BLaER1 treated with 17β-estradiol and CSF1 and Interleukin-3, amounts not matched to agents 10 nM and 100 nM (cell line): ENCODE measurements at regions not wholly inside any gene's neighbourhood (a gene's known extent, or its start where the extent isn't known, plus 50 kb on each side); places are given as distances from the start of the nearest gene placed in this dataset.
"Not testable (repeated sequence)": the region's sequence is repeated elsewhere in the genome, so short reads cannot be mapped to it uniquely, and the experiment has no call there.

Experiments used
- H3K27ac ChIP-seq, 11 experiments: shearing (Covaris generic); formaldehyde crosslinking; 2 replicates each; pipeline ENCODE4 v1.8.1; 2022
- H3K27me3 ChIP-seq, 11 experiments: shearing (Covaris generic); formaldehyde crosslinking; 2 replicates each; pipeline ENCODE4 v1.8.1; 2022
- H3K36me3 ChIP-seq, 11 experiments: shearing (Covaris generic); formaldehyde crosslinking; 2 replicates each; pipeline ENCODE4 v1.8.1; 2022
- H3K4me1 ChIP-seq, 10 experiments: shearing (Covaris generic); formaldehyde crosslinking; 2 replicates each; pipeline ENCODE4 v1.8.1; 2022
- H3K4me2 ChIP-seq, 11 experiments: shearing (Covaris generic); formaldehyde crosslinking; 2 replicates each; pipeline ENCODE4 v1.8.1; 2022
- H3K4me3 ChIP-seq, 10 experiments: shearing (Covaris generic); formaldehyde crosslinking; 2 replicates each; pipeline ENCODE4 v1.8.1; 2022
- H3K9ac ChIP-seq, 11 experiments: shearing (Covaris generic); formaldehyde crosslinking; 2 replicates each; pipeline ENCODE4 v1.8.1; 2022
- H3K9me3 ChIP-seq, 11 experiments: shearing (Covaris generic); formaldehyde crosslinking; replicated peaks in 1 of 11; 2 replicates each; pipeline ENCODE4 v1.8.1; 2022
- H4K20me1 ChIP-seq, 11 experiments: shearing (Covaris generic); formaldehyde crosslinking; 2 replicates each; pipeline ENCODE4 v1.8.1; 2022
- Cebpa-rat ChIP-seq, 11 experiments: shearing (Covaris generic); IDR thresholded peaks; 2 replicates each; pipeline ENCODE4 v1.8.1; 2022

- Histone ChIP-seq H3K27me3 (no peaks in the 10 kb centered on the region), H3K36me3 (no peaks in the 10 kb centered on the region), H3K4me2 (no peak overlapping the region), H3K4me3 (no peak overlapping the region), H3K9me3 (peaks cover 11 to 38% (median 20%) of the 10 kb centered on the region in 11 experiments; a peak in 21 of 22 replicates), H4K20me1 (no peaks in the 10 kb centered on the region), H3K9ac (no peak overlapping the region), H3K4me1 (peaks cover 6 to 13% (median 10%) of the 10 kb centered on the region in 10 experiments; a peak in 18 of 20 replicates), H3K27ac (no peak overlapping the region)
- TF ChIP-seq Cebpa-rat (IDR thresholded peaks at IDR 0.05) = no peak
Measured at GRCh38 chr2:104965900-104966299, 72.0 kb upstream of the MRPS9 start.

DNA sequence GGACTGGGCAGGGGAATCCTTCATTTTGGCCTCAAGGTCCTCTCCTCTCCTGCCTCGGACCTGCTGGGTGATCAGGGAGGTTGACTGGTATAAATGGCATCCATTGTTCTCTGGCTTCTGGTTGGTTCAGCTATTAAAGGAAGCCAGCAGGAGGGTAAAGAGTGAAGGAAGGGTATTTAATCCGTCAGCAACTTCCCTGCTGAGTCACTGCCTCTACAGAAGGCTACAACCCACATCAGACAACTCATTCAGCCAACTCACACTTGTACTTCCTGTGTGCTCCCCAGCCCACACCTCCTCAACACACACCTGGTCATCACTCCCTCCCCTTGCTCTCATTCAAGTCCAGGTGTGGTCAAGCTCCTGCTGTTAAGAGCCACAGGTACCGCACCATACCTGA, 68.3 kb upstream of the MRPS9 start:
- H3K4me2 ChIP-seq = peak overlapping the region; percentile 3 to 50 (median 37); a peak in 20 of 22 replicates

DNA sequence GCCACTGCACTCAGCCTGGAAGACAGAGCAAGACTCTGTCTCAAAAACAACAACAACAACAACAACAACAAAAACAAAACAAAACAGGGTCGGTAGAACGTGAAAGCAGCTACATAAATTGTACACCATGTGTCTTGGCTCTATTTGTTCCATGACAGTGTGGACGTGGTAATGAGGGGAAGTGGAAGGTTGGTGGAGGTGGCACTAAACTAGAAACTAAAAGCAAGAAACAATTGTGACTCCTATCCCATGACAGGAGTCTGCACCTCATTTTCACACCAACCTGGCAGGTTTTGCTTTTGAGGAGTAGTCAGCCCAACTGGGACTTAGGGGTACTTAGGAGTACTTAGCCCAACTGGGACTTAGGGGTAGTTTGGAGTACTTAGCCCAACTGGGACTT, 62.5 kb upstream of the MRPS9 start:
- H3K9me3 ChIP-seq = no peaks in the 10 kb centered on the region
- H4K20me1 ChIP-seq = 0 out of 22 replicates have a peak, but pooled peaks cover 0 to 4% (median 0%) of the 10 kb centered on the region in 11 experiments
- TF ChIP-seq Cebpa-rat (IDR thresholded peaks at IDR 0.05) = no peak
- H3K36me3 ChIP-seq = no peaks in the 10 kb centered on the region
- H3K27ac ChIP-seq = peak overlapping the region in 2 of 11 experiments; percentile 63 to 67; a peak in 4 of 22 replicates
- H3K9ac ChIP-seq = no peak overlapping the region
- no peaks in the 10 kb centered on the region for H3K27me3 ChIP-seq
- H3K4me1 ChIP-seq = peaks cover 19 to 31% (median 28%) of the 10 kb centered on the region in 10 experiments
- H3K4me3 ChIP-seq = no peak overlapping the region
- H3K4me2 ChIP-seq = peak overlapping the region in 7 of 11 experiments; percentile 11 to 82 (median 69); a peak in 9 of 22 replicates

More for the DNA sequence above, 68.3 kb upstream of the MRPS9 start:
- H3K4me1 ChIP-seq = peaks cover 6 to 13% (median 10%) of the 10 kb centered on the region in 10 experiments; a peak in 18 of 20 replicates
- no peaks in the 10 kb centered on the region for H3K36me3 ChIP-seq
- H4K20me1 ChIP-seq = no peaks in the 10 kb centered on the region
- no peak overlapping the region for H3K9ac ChIP-seq
- TF ChIP-seq Cebpa-rat (IDR thresholded peaks at IDR 0.05) = no peak
- H3K27ac ChIP-seq = peak overlapping the region in 1 of 11 experiments; percentile 38; a peak in 1 of 22 replicates
- H3K9me3 ChIP-seq = peaks cover 7 to 17% (median 12%) of the 10 kb centered on the region in 11 experiments; a peak in 21 of 22 replicates
- no peak overlapping the region for H3K4me3 ChIP-seq
- no peaks in the 10 kb centered on the region for H3K27me3 ChIP-seq

- H3K27ac ChIP-seq = peak overlapping the region in 5 of 11 experiments; percentile 5 to 67 (median 59); a peak in 8 of 22 replicates
Measured at GRCh38 chr2:104975851-104976250, 62.0 kb upstream of the MRPS9 start.

GRCh38 chr2:104976603-104977120, 61.2 kb upstream of the MRPS9 start:
- H3K36me3 ChIP-seq = no peaks in the 10 kb centered on the region
- no peak for TF ChIP-seq Cebpa-rat (IDR thresholded peaks at IDR 0.05)
- peak overlapping the region; percentile 44 to 82 (median 69) for H3K4me2 ChIP-seq
- peaks cover 0 to 4% (median 0%) of the 10 kb centered on the region in 11 experiments; a peak in 2 of 22 replicates for H3K9me3 ChIP-seq
- peak overlapping the region in 5 of 11 experiments; percentile 5 to 67 (median 59); a peak in 6 of 22 replicates for H3K27ac ChIP-seq
- H4K20me1 ChIP-seq = 0 out of 22 replicates have a peak, but pooled peaks cover 0 to 4% (median 0%) of the 10 kb centered on the region in 11 experiments
- H3K4me3 ChIP-seq = no peak overlapping the region
- peaks cover 19 to 31% (median 28%) of the 10 kb centered on the region in 10 experiments for H3K4me1 ChIP-seq
- no peaks in the 10 kb centered on the region for H3K27me3 ChIP-seq
- no peak overlapping the region for H3K9ac ChIP-seq

More at GRCh38 chr2:104975851-104976250, 62.0 kb upstream of the MRPS9 start:
- H4K20me1 ChIP-seq = 0 out of 22 replicates have a peak, but pooled peaks cover 0 to 4% (median 0%) of the 10 kb centered on the region in 11 experiments
- peaks cover 19 to 31% (median 28%) of the 10 kb centered on the region in 10 experiments for H3K4me1 ChIP-seq
- H3K27me3 ChIP-seq = no peaks in the 10 kb centered on the region
- TF ChIP-seq Cebpa-rat (IDR thresholded peaks at IDR 0.05) = no peak
- H3K4me3 ChIP-seq = no peak overlapping the region
- H3K9ac ChIP-seq = no peak overlapping the region
- peak overlapping the region in 9 of 11 experiments; percentile 11 to 82 (median 62); a peak in 14 of 22 replicates for H3K4me2 ChIP-seq
- no peaks in the 10 kb centered on the region for H3K36me3 ChIP-seq
- peaks cover 0 to 2% (median 0%) of the 10 kb centered on the region in 11 experiments; a peak in 1 of 22 replicates for H3K9me3 ChIP-seq

- Histone ChIP-seq H3K9me3 (peaks cover 0 to 12% (median 0%) of the 10 kb centered on the region in 11 experiments; a peak in 2 of 22 replicates), H3K27ac (peak overlapping the region in 1 of 11 experiments; percentile 2; a peak in 1 of 22 replicates), H3K4me1 (peaks cover 19 to 31% (median 28%) of the 10 kb centered on the region in 10 experiments), H3K36me3 (no peaks in the 10 kb centered on the region), H3K4me2 (peak overlapping the region; percentile 44 to 82 (median 69); a peak in 21 of 22 replicates), H3K9ac (no peak overlapping the region), H3K4me3 (no peak overlapping the region), H3K27me3 (no peaks in the 10 kb centered on the region), H4K20me1 (0 out of 22 replicates have a peak, but pooled peaks cover 0 to 4% (median 0%) of the 10 kb centered on the region in 11 experiments)
- TF ChIP-seq Cebpa-rat (IDR thresholded peaks at IDR 0.05) = no peak
Measured at GRCh38 chr2:104977958-104978357, 59.9 kb upstream of the MRPS9 start.

DNA sequence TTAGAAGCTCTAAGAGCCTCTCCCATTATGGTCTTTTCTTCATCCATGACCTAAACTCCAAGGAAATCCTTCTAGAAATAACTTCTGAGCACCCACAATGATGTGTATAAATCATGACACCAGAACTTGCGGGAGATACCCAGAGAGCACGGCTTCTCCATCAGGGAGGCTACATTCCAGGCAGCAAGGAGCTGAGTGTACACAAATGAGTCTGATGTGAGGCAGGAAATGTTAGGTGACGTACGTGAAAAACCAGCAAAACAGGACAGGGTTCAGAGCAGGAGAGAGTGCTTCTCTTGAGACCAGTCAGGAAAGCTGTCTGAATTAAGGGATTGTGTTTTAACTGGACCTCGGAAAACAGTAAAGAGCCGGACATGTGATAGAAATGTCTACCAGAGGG, 58.1 kb upstream of the MRPS9 start:
- H3K9me3 ChIP-seq = peaks cover 0 to 14% (median 5%) of the 10 kb centered on the region in 11 experiments; a peak in 17 of 22 replicates
- H4K20me1 ChIP-seq, H3K36me3 ChIP-seq, H3K4me3 ChIP-seq, H3K9ac ChIP-seq, H3K27me3 ChIP-seq, H3K4me2 ChIP-seq, H3K27ac ChIP-seq: not testable (repeated sequence)
- H3K4me1 ChIP-seq = peaks cover 19 to 31% (median 28%) of the 10 kb centered on the region in 10 experiments

- Histone ChIP-seq H3K4me3 (no peak overlapping the region), H3K27me3 (no peaks in the 10 kb centered on the region), H3K27ac (no peak overlapping the region), H3K9me3 (peaks cover 0 to 17% (median 8%) of the 10 kb centered on the region in 11 experiments; a peak in 17 of 22 replicates), H3K4me1 (peaks cover 10 to 11% (median 11%) of the 10 kb centered on the region in 10 experiments), H4K20me1 (no peaks in the 10 kb centered on the region), H3K4me2 (no peak overlapping the region), H3K36me3 (no peaks in the 10 kb centered on the region), H3K9ac (no peak overlapping the region)
- no peak for TF ChIP-seq Cebpa-rat (IDR thresholded peaks at IDR 0.05)
Measured at GRCh38 chr2:104982111-104982510, 55.8 kb upstream of the MRPS9 start.
